K562 (cell line): ENCODE measurements at regions not wholly inside any gene's neighbourhood (a gene's known extent, or its start where the extent isn't known, plus 50 kb on each side); places are given as distances from the start of the nearest gene placed in this dataset.

Source experiments
- FOS ChIP-seq: IDR thresholded peaks from 3 replicates; pipeline ENCODE4 v1.6.1; 2011; ENCODE audit not compliant: insufficient read length; ENCODE audit errors: extremely low read depth
- NFIC ChIP-seq: fragments of 450-650 bp; IDR thresholded peaks from 2 replicates; pipeline ENCODE4 v1.6.1; 2017; ENCODE audit warnings: mild to moderate bottlenecking, inconsistent platforms
- OTX1 ChIP-seq: fragments of 450-650 bp; formaldehyde crosslinking; IDR thresholded peaks from 2 replicates; pipeline ENCODE4 v1.4.0; 2022; ENCODE audit warnings: mild to moderate bottlenecking
- POLR2H ChIP-seq: IDR thresholded peaks from 2 replicates; pipeline ENCODE4 v1.6.1; 2016; ENCODE audit warnings: missing genetic modification characterization, low read depth, mild to moderate bottlenecking, control low read depth, missing compliant biosample characterization, moderate library complexity
- PPARD ChIP-seq: fragments of 250-450 bp; sonication (Bioruptor Pico); IDR thresholded peaks from 2 replicates; pipeline ENCODE4 v1.8.0; 2022; ENCODE audit warnings: inconsistent platforms, mild to moderate bottlenecking, moderate library complexity
- PRMT5 ChIP-seq: sonication (generic); formaldehyde crosslinking; IDR thresholded peaks from 2 replicates; pipeline ENCODE4 v1.5.0; 2020; ENCODE audit warnings: missing genetic modification reagents
- RBM25 ChIP-seq: fragments of 200-400 bp; formaldehyde crosslinking; IDR thresholded peaks from 2 replicates; pipeline ENCODE4 v1.6.1; 2018; ENCODE audit warnings: low read length, low read depth, moderate library complexity; ENCODE audit not compliant: severe bottlenecking
- SMAD4 ChIP-seq: fragments of 250-450 bp; sonication (Bioruptor Pico); conservative IDR thresholded peaks from 2 replicates; pipeline ENCODE4 v1.8.0; 2021; ENCODE audit warnings: inconsistent platforms, mild to moderate bottlenecking, moderate library complexity
- SNIP1 ChIP-seq: fragments of 450-650 bp; IDR thresholded peaks from 2 replicates; pipeline ENCODE4 v1.7.1; 2017; ENCODE audit warnings: low read depth, mild to moderate bottlenecking
- SOX6 ChIP-seq: fragments of 450-650 bp; IDR thresholded peaks from 2 replicates; pipeline ENCODE4 v1.6.1; 2014; ENCODE audit warnings: mild to moderate bottlenecking
- SPI1 ChIP-seq: IDR thresholded peaks from 2 replicates; pipeline ENCODE4 v1.6.1; 2011; ENCODE audit warnings: low read depth, low read length, control low read depth, borderline replicate concordance
- TAF1 ChIP-seq: IDR thresholded peaks from 2 replicates; pipeline ENCODE4 v1.6.1; 2011; ENCODE audit warnings: mild to moderate bottlenecking, low read length, moderate library complexity; ENCODE audit not compliant: insufficient read depth, control insufficient read depth, severe bottlenecking; ENCODE audit errors: extremely low read depth
- TAL1 ChIP-seq: fragments of 450-650 bp; IDR thresholded peaks from 2 replicates; pipeline ENCODE4 v1.6.1; 2016; ENCODE audit warnings: mild to moderate bottlenecking
- TEAD4 ChIP-seq, 2 experiments: sonication (generic) in 1 of 2; formaldehyde crosslinking in 1 of 2; IDR thresholded peaks; 2 replicates each; pipeline versions ENCODE4 v1.6.1 to v1.8.0; 2012 to 2022; ENCODE audit warnings: borderline replicate concordance in 1 of 2, inconsistent platforms in 1 of 2, low read length in 1 of 2, mild to moderate bottlenecking in 1 of 2, missing genetic modification reagents in 1 of 2
- TRIM28 ChIP-seq: fragments of 450-650 bp; IDR thresholded peaks from 2 replicates; pipeline ENCODE4 v1.6.1; 2017
- XRCC3 ChIP-seq: fragments of 450-650 bp; IDR thresholded peaks from 2 replicates; pipeline ENCODE4 v1.6.1; 2017; ENCODE audit warnings: mild to moderate bottlenecking, moderate library complexity
- XRCC5 ChIP-seq: fragments of 200-400 bp; formaldehyde crosslinking; IDR thresholded peaks from 2 replicates; pipeline ENCODE4 v1.6.1; 2017; ENCODE audit warnings: low read depth, mild to moderate bottlenecking, low read length
- ZBTB7A ChIP-seq: IDR thresholded peaks from 2 replicates; pipeline ENCODE4 v1.6.1; 2011; ENCODE audit warnings: low read depth, mild to moderate bottlenecking, low read length, moderate library complexity, borderline replicate concordance; ENCODE audit not compliant: control insufficient read depth
- ZC3H11A ChIP-seq: IDR thresholded peaks from 2 replicates; pipeline ENCODE4 v1.6.1; 2012; ENCODE audit warnings: low read depth, low read length, improper control_type of control experiment
- ZNF23 ChIP-seq: fragments of 250-450 bp; sonication (Bioruptor Pico); IDR thresholded peaks from 2 replicates; pipeline ENCODE4 v1.4.0; 2020; ENCODE audit warnings: mild to moderate bottlenecking
- ZNF253 ChIP-seq: fragments of 250-450 bp; sonication (Bioruptor Pico); conservative IDR thresholded peaks from 2 replicates; pipeline ENCODE4 v1.6.1; 2021; ENCODE audit warnings: mild to moderate bottlenecking
- ZNF444 ChIP-seq: fragments of 250-450 bp; sonication (Bioruptor Pico); IDR thresholded peaks from 2 replicates; pipeline ENCODE4 v1.4.0; 2020; ENCODE audit warnings: mild to moderate bottlenecking, moderate library complexity
- TF ChIP-seq, protein P1 (sequence below): sonication (generic); formaldehyde crosslinking; IDR thresholded peaks from 2 replicates; pipeline ENCODE4 v1.8.0; 2022; ENCODE audit warnings: mild to moderate bottlenecking, missing genetic modification reagents
- TF ChIP-seq, protein P2 (sequence below): fragments of 450-650 bp; IDR thresholded peaks from 2 replicates; pipeline ENCODE4 v1.7.1; 2018; ENCODE audit warnings: mild to moderate bottlenecking, low read depth; ENCODE audit not compliant: partially characterized antibody
- TF ChIP-seq, protein P3 (sequence below): IDR thresholded peaks from 2 replicates; pipeline ENCODE4 v1.6.1; 2012; ENCODE audit warnings: low read depth, low read length, improper control_type of control experiment, borderline replicate concordance

GRCh38 chr7:10803720-10804119 lies 170.0 kb upstream of the PHF14 start (continued):
- TF ChIP-seq TAL1 = peak; percentile 93
- TF ChIP-seq PPARD (CRISPR knock-in tag) = no peak
- no peak for TF ChIP-seq XRCC5
- TF ChIP-seq, protein P1, sequence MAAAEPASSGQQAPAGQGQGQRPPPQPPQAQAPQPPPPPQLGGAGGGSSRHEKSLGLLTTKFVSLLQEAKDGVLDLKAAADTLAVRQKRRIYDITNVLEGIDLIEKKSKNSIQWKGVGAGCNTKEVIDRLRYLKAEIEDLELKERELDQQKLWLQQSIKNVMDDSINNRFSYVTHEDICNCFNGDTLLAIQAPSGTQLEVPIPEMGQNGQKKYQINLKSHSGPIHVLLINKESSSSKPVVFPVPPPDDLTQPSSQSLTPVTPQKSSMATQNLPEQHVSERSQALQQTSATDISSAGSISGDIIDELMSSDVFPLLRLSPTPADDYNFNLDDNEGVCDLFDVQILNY = no peak
- no peak for TF ChIP-seq TAF1
- TF ChIP-seq POLR2H (tag) = no peak
- no peak for TF ChIP-seq TRIM28
- TF ChIP-seq, protein P2, sequence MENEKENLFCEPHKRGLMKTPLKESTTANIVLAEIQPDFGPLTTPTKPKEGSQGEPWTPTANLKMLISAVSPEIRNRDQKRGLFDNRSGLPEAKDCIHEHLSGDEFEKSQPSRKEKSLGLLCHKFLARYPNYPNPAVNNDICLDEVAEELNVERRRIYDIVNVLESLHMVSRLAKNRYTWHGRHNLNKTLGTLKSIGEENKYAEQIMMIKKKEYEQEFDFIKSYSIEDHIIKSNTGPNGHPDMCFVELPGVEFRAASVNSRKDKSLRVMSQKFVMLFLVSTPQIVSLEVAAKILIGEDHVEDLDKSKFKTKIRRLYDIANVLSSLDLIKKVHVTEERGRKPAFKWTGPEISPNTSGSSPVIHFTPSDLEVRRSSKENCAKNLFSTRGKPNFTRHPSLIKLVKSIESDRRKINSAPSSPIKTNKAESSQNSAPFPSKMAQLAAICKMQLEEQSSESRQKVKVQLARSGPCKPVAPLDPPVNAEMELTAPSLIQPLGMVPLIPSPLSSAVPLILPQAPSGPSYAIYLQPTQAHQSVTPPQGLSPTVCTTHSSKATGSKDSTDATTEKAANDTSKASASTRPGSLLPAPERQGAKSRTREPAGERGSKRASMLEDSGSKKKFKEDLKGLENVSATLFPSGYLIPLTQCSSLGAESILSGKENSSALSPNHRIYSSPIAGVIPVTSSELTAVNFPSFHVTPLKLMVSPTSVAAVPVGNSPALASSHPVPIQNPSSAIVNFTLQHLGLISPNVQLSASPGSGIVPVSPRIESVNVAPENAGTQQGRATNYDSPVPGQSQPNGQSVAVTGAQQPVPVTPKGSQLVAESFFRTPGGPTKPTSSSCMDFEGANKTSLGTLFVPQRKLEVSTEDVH = no peak
- no peak for TF ChIP-seq PRMT5 (CRISPR knock-in tag)
- peak; percentile 95 for TF ChIP-seq SOX6
- TF ChIP-seq ZC3H11A = no peak
- peak; percentile 51 for TF ChIP-seq NFIC
- TF ChIP-seq SMAD4 (CRISPR knock-in tag) = no peak
- no peak for TF ChIP-seq ZNF23 (CRISPR knock-in tag)
- TF ChIP-seq XRCC3 = no peak
- no peak for TF ChIP-seq ZNF253 (CRISPR knock-in tag)
- TF ChIP-seq ZNF444 (CRISPR knock-in tag) = no peak
- TF ChIP-seq SNIP1 = no peak
- TF ChIP-seq, protein P3, sequence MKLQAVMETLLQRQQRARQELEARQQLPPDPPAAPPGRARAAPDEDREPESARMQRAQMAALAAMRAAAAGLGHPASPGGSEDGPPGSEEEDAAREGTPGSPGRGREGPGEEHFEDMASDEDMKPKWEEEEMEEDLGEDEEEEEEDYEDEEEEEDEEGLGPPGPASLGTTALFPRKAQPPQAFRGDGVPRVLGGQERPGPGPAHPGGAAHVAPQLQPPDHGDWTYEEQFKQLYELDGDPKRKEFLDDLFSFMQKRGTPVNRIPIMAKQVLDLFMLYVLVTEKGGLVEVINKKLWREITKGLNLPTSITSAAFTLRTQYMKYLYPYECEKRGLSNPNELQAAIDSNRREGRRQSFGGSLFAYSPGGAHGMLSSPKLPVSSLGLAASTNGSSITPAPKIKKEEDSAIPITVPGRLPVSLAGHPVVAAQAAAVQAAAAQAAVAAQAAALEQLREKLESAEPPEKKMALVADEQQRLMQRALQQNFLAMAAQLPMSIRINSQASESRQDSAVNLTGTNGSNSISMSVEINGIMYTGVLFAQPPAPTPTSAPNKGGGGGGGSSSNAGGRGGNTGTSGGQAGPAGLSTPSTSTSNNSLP = peak; percentile 41; the same call in 1 of the 2 replicates
- no peak for TF ChIP-seq ZBTB7A
- TF ChIP-seq FOS = no peak
- peak; percentile 93 for TF ChIP-seq TEAD4 (IDR thresholded peaks at IDR 0.05; ENCODE audit: low read length)
- TF ChIP-seq TEAD4 (CRISPR knock-in tag; IDR thresholded peaks at IDR 0.05; ENCODE audit: borderline replicate concordance) = no peak
- no peak for TF ChIP-seq RBM25
- TF ChIP-seq OTX1 = no peak
- no peak for TF ChIP-seq SPI1
